Activated CD4-positive, alpha-beta memory T cell treated with anti-CD3 and anti-CD28 coated beads, Interleukin-2, amount 10 ng/mL, durations not matched to agents 7 days and 5 days (primary cell): ENCODE measurements at regions not wholly inside any gene's neighbourhood (a gene's known extent, or its start where the extent isn't known, plus 50 kb on each side); places are given as distances from the start of the nearest gene placed in this dataset.

Experiments
- CTCF ChIA-PET: fragments of 350-600 bp; sonication (Branson Sonifier 250); formaldehyde crosslinking; loops from one replicate; lab custom pipeline; 2021; ENCODE audit warnings: antibody characterized with exemption, inconsistent platforms; lab: Charles Lee
- POLR2A ChIA-PET: fragments of 350-600 bp; sonication (Branson Sonifier 250); formaldehyde crosslinking; loops from one replicate; lab custom pipeline; 2021; ENCODE audit warnings: antibody characterized with exemption; lab: Charles Lee
- DNase-seq: peaks from one replicate; pipeline ENCODE4 v3.0.0-alpha.2; 2020
- H3K27ac Mint-ChIP-seq: one replicate; pipeline ENCODE4 v1.8.0; 2021; ENCODE audit warnings: mild to moderate bottlenecking, mixed read lengths
- H3K27me3 Mint-ChIP-seq: one replicate; pipeline ENCODE4 v1.8.0; 2021; ENCODE audit warnings: mixed read lengths
- H3K36me3 Mint-ChIP-seq: one replicate; pipeline ENCODE4 v1.8.0; 2021; ENCODE audit warnings: low read depth, mixed read lengths
- H3K4me1 Mint-ChIP-seq: one replicate; pipeline ENCODE4 v1.8.0; 2021; ENCODE audit warnings: mixed read lengths
- H3K4me3 Mint-ChIP-seq: one replicate; pipeline ENCODE4 v1.8.0; 2021; ENCODE audit warnings: mild to moderate bottlenecking, mixed read lengths
- H3K9me3 Mint-ChIP-seq: one replicate; pipeline ENCODE4 v1.8.0; 2021; ENCODE audit warnings: mixed read lengths

DNA sequence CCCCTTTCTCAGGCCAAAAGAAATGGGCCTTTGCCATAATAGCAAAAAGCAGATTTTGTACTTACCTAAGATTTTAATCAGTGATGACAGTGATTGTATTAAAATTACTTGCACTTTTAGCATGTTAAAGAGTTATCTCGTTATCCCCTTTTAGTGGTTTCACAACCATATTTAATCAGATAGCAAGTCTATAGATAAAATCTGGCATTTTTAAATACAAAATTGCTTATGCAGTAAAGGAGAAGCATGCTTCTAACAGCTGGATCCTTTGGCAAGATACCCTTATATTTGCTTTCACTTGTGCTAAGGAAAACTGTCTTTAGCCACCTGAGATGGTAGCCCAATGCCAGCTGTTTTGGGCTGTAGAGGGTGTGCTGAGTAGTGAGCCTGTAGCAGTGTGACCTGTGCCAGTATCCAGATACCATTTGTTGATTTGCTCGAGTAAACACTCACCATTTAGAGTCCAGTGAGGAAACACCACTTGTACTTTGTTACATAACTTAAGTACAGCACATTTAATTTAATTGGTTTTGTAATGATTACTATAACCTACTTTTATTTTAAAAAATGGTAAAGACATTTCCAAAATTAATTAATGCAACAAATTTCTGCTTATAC lies 314.4 kb upstream of the ZP4 start:
- no peaks in the 10 kb centered on the region for H3K4me1 Mint-ChIP-seq
- ChIA-PET CTCF (no interaction called here), POLR2A (no interaction called here)
- H3K27ac Mint-ChIP-seq = no peak overlapping the region
- no peaks in the 10 kb centered on the region for H3K27me3 Mint-ChIP-seq
- no peak overlapping the region for H3K4me3 Mint-ChIP-seq
- no peak for DNase-seq
- H3K36me3 Mint-ChIP-seq = no peaks in the 10 kb centered on the region
- H3K9me3 Mint-ChIP-seq = peaks cover 5% of the 10 kb centered on the region

DNA sequence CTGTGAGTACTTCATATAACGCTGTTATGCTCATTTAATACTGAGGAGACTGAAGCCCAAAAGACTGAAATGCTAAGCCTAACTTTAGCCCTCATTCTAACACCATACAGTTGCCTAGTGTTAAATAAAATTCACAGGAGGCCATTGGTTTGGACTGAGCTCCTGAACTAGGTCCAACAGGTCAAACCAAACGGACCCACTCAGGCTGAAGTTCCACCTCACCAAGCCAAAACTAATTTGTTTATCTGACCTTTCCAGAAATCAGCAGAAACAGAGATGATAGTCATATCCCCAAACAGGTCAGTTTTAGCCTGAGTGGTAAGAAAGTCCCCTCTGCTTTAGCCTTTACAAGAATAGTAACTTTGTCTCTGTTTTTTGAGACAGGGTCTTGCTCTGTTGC lies 311.3 kb upstream of the ZP4 start:
- CTCF ChIA-PET = no interaction called here
- POLR2A ChIA-PET = no interaction called here
- no peaks in the 10 kb centered on the region for H3K4me1 Mint-ChIP-seq
- no peak overlapping the region for H3K4me3 Mint-ChIP-seq
- no peaks in the 10 kb centered on the region for H3K36me3 Mint-ChIP-seq
- H3K27me3 Mint-ChIP-seq = no peaks in the 10 kb centered on the region
- no peak for DNase-seq
- H3K27ac Mint-ChIP-seq = no peak overlapping the region
- H3K9me3 Mint-ChIP-seq = peaks cover 5% of the 10 kb centered on the region

DNA sequence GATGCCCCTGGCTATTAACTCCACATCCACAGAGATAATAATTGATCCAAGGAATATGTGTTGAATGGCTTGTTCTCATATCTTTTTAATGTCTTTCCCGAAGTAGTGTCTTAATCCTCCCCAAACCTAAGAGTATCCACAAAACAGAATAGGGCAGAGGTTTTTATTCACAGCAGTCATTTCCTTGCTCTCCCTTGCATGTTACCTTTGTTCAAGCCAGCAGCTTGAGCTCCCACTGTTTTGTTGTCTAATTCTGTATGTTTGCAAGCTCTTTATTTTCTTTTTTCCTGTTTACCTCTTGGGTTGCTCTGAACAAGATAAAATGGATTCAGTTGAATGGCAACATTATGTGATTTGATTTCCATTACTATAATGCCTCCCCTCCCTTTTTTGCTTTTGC lies 308.6 kb upstream of the ZP4 start:
- peaks cover 7% of the 10 kb centered on the region for H3K9me3 Mint-ChIP-seq
- CTCF ChIA-PET = no interaction called here

DNA sequence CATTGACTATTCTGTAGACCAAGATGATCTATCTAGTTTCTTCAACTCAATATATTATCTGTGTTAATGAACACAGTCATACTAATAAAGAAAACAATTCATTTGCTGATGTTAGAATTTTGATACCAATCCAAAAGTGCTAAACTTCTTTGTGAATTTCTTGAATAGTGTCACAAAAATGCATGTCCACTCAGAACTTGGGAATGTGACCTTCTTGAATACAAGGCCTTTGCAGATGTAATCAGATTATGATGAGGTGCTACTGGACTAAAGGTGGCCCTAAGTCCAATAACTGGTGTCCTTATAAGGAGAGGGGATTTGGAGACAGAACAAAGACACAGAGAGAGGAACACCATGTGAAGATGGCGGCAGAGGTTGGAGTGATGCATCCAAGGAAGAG lies 305.8 kb upstream of the ZP4 start:
- no peak overlapping the region for H3K27ac Mint-ChIP-seq
- H3K4me1 Mint-ChIP-seq = no peaks in the 10 kb centered on the region
- no peak overlapping the region for H3K4me3 Mint-ChIP-seq
- CTCF ChIA-PET = no interaction called here
- no peak for DNase-seq
- H3K27me3 Mint-ChIP-seq = no peaks in the 10 kb centered on the region
- peaks cover 8% of the 10 kb centered on the region for H3K9me3 Mint-ChIP-seq
- POLR2A ChIA-PET = no interaction called here
- no peaks in the 10 kb centered on the region for H3K36me3 Mint-ChIP-seq

More for the DNA sequence above, 308.6 kb upstream of the ZP4 start:
- no peak for DNase-seq
- H3K27me3 Mint-ChIP-seq = no peaks in the 10 kb centered on the region
- no peak overlapping the region for H3K27ac Mint-ChIP-seq
- POLR2A ChIA-PET = no interaction called here
- no peaks in the 10 kb centered on the region for H3K4me1 Mint-ChIP-seq
- no peaks in the 10 kb centered on the region for H3K36me3 Mint-ChIP-seq
- H3K4me3 Mint-ChIP-seq = no peak overlapping the region

DNA sequence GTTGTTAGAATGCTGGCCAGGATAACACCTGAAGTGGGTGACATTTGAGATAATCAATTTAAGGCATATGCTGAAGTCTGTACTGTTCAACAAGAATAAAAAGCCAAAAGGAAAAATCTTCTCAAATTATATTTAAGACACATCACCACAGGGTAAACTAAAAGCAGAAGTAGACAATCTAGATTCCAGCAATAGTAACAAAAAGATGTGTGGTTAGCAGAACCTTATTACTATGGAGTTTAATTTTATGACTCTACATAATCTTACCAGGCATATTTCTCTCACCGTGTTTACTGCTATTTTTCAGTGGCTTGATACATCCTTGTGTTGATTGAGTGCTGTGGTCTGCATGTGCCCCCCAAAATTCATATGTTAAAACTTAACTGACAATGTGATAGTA lies 300.4 kb upstream of the ZP4 start:
- Mint-ChIP-seq H3K4me3 (no peak overlapping the region), H3K9me3 (peaks cover 9% of the 10 kb centered on the region), H3K36me3 (no peaks in the 10 kb centered on the region), H3K27ac (no peak overlapping the region), H3K4me1 (no peaks in the 10 kb centered on the region), H3K27me3 (no peaks in the 10 kb centered on the region)
- CTCF ChIA-PET = no interaction called here
- POLR2A ChIA-PET = no interaction called here
- DNase-seq = no peak

DNA sequence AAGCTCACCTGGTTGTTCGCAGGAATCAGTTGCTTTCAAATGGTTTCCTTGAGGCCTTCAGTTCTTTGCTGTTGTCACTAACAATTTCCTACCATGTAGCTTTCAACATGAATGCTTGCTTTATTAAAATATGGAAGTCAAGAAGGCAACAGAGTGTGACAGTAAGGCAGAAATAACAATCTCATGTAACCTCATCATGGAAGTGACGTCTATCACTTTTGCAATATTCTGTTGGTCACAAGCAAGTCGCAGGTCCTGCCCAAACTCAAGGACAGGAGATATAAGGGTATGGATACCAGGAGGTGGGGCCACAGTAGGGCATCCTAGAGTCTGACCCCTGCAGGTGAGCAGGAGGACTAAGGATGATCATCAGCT lies 296.8 kb upstream of the ZP4 start:
- Mint-ChIP-seq H3K9me3 (peaks cover 14% of the 10 kb centered on the region), H3K36me3 (no peaks in the 10 kb centered on the region), H3K27ac (no peak overlapping the region), H3K4me3 (no peak overlapping the region), H3K27me3 (no peaks in the 10 kb centered on the region), H3K4me1 (no peaks in the 10 kb centered on the region)
- DNase-seq = no peak
- ChIA-PET POLR2A (no interaction called here), CTCF (no interaction called here)

DNA sequence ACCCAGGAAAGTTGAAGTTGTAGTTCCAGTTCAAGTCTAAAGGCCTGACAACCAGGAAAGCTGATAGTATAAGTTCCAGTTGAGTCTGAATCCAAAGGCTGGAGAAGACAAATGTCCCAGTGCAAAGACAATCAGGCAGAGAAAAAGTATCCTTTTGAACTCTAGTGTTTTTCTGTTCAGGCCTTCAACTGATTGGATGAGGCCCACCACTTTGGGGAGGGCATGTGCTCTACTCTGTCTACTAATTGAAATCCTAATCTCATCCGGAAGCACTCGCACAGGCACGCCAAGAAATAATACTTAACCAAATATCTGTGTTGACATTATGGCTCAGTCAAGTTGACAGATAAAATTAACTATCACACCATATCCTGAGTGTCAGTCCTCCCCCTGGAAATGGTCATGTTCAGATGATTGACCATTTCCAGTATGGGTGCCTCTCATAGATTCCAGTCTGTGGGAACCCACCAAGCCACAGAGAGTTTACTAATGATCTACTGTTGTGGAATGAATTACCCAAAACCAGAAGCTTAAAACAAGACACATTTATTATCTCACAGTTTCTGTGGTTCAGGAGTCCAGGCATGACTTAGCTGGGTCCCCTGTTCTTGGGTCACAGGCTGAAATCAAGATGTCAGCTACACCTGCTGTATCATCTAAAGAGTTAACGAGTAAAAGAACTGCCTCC lies 296.3 kb upstream of the ZP4 start:
- CTCF ChIA-PET = no interaction called here
- POLR2A ChIA-PET = no interaction called here
- H3K9me3 Mint-ChIP-seq = peaks cover 16% of the 10 kb centered on the region

DNA sequence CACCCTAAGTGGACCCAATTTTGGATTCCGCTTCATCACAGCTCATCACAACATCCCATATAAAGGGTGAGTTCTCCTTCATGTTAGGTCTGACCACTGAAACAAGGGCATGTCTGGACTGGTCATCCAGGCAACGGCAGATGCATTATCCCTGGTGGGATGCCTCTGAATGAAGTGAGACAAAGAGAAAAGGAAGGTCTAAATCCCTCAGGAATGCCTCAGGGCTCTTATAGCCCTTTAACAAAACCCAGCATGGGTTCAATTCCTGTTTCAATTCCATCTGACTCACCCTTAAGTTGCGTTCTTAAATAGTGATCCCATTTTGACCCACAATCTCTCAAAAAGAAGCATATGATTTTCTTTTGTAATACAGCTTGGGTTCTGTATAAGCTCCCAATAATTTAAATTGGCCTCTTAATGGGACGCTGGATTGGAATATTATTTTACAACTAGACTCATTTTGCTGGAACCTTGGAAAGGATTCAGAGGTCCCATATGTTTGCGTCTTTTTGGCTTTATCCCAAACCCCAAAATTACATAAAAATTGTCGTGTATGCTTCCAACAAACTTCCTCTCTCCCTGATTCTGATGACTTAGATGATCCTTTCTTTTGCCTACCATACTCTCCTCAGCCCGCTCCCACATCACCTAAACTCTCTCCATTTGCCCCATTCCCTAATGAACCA lies 287.4 kb upstream of the ZP4 start:
- peaks cover 15% of the 10 kb centered on the region for H3K9me3 Mint-ChIP-seq
- H3K27me3 Mint-ChIP-seq = no peaks in the 10 kb centered on the region
- H3K36me3 Mint-ChIP-seq = no peaks in the 10 kb centered on the region
- CTCF ChIA-PET = no interaction called here
- DNase-seq = no peak
- H3K27ac Mint-ChIP-seq = no peak overlapping the region
- no peaks in the 10 kb centered on the region for H3K4me1 Mint-ChIP-seq
- H3K4me3 Mint-ChIP-seq = no peak overlapping the region
- POLR2A ChIA-PET = no interaction called here

More for the DNA sequence above, 296.3 kb upstream of the ZP4 start:
- Mint-ChIP-seq H3K4me1 (no peaks in the 10 kb centered on the region), H3K36me3 (no peaks in the 10 kb centered on the region), H3K27me3 (no peaks in the 10 kb centered on the region), H3K27ac (no peak overlapping the region), H3K4me3 (no peak overlapping the region)
- DNase-seq = no peak

DNA sequence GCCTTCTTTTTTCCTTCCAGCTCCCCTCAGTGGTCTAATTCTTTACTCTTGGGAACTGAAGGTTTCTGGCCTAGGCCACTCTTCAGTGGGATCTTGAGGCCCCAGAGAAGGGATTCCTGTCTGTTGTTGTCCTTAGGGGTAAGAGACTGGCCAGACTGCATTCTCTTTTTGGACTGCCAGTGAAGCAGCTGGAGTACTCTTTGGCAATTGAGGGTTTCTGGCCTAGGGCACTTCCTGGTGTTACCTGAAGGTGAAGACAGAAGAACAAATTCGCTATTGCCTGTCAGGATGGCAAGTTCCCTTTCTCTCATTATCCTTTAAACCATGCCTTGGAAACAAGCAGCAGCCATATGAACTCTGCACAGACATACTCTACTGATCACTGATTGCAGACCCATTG lies 286.6 kb upstream of the ZP4 start:
- no peak overlapping the region for H3K27ac Mint-ChIP-seq
- no peaks in the 10 kb centered on the region for H3K27me3 Mint-ChIP-seq
- H3K4me3 Mint-ChIP-seq = no peak overlapping the region
- no peaks in the 10 kb centered on the region for H3K4me1 Mint-ChIP-seq
- no peak for DNase-seq
- no peaks in the 10 kb centered on the region for H3K36me3 Mint-ChIP-seq
- ChIA-PET CTCF (no interaction called here), POLR2A (no interaction called here)
- H3K9me3 Mint-ChIP-seq = peaks cover 12% of the 10 kb centered on the region

DNA sequence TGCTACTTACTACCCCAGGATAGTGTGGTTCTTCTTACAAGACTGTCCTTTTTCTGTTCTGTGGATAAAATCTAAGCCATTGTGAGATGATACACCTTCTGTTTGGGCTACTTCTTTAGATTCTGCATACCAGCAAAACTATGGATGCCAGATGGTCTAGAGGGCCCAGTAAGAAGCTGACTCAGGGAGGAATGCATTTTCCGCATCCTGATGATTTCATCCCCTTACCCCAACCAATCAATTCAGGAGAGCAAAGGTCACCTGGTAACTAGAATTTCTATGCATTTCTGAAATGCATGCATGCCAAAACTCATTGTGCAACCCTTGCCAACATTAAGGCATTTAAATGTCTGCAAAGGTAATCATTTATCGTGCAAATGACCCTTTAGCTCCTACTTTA lies 285.7 kb upstream of the ZP4 start:
- Mint-ChIP-seq H3K27ac (no peak overlapping the region), H3K9me3 (peaks cover 8% of the 10 kb centered on the region), H3K4me1 (no peaks in the 10 kb centered on the region), H3K36me3 (no peaks in the 10 kb centered on the region), H3K27me3 (no peaks in the 10 kb centered on the region), H3K4me3 (no peak overlapping the region)
- DNase-seq = no peak
- ChIA-PET POLR2A (no interaction called here), CTCF (no interaction called here)

DNA sequence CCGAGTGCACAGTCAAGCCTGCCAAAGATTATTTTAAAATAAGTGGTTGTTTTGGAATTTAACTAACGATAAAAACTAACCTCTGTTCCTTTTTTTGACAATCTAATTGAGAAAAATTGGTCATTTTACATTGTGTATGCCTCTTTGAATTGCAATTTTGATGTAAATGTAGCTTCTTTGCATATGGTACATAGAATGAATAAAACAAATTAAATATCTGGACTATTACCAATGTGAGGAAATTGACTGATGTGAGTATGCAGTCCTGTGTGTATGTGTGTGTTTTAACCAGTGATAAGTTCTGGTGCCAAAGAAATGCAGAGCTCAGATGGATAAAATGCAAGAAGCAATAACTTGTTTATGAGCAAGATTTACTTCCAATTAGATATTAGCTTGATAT lies 281.3 kb upstream of the ZP4 start:
- Mint-ChIP-seq H3K36me3 (no peaks in the 10 kb centered on the region), H3K4me1 (no peaks in the 10 kb centered on the region), H3K9me3 (peaks cover under 1% of the 10 kb centered on the region), H3K27me3 (no peaks in the 10 kb centered on the region), H3K4me3 (no peak overlapping the region), H3K27ac (no peak overlapping the region)
- ChIA-PET CTCF (no interaction called here), POLR2A (no interaction called here)
- no peak for DNase-seq

DNA sequence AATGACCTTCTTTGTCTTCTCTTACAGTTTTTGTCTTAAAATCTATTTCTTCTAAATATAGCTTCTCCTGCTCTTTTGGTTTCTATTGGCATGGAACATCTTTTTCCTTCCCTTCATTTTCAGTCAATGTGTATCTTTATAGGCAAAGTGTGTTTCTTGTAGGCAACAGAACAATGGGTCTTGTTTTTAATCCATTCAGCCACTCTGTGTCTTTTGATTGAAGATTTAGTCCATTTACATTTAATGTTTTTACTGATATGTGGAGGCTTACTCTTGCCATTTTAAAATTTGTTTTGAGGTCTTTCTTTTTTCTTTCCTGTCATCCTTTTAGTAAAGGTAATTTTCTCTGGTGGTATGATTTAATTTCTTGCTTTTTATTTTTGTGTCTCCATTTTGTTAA lies 271.2 kb upstream of the ZP4 start:
- CTCF ChIA-PET = interaction anchor here (1.0 kb wide), 1 partner anchor 9 kb away, joined by 3 read pairs; no protein-coding TSS in a partner anchor
- no peak overlapping the region for H3K27ac Mint-ChIP-seq
- H3K4me3 Mint-ChIP-seq = no peak overlapping the region
- POLR2A ChIA-PET = no interaction called here
- no peak for DNase-seq
- no peaks in the 10 kb centered on the region for H3K36me3 Mint-ChIP-seq
- H3K9me3 Mint-ChIP-seq = peaks cover 5% of the 10 kb centered on the region
- H3K4me1 Mint-ChIP-seq = no peaks in the 10 kb centered on the region
- no peaks in the 10 kb centered on the region for H3K27me3 Mint-ChIP-seq

DNA sequence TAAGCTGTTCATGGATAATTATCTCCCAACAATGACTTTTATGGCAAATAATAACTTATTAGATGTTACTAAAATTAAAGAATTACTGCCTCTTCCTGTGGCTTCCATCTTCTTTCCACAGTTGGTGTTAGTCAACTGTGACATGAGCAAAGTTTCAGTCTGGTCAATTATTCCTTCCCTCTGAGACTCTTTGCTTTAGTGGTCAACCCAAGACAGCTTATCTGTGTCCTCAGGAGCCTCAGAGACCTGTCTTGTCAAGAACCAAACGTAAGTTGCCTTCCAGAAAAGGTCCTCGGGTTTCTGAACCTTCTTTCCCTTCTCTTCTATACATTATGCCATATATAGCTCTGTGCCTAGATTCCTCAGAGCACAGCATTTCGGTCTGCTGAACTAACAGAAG lies 263.2 kb upstream of the ZP4 start:
- H3K9me3 Mint-ChIP-seq = no peaks in the 10 kb centered on the region
- H3K4me3 Mint-ChIP-seq = no peak overlapping the region
- no peak for DNase-seq
- ChIA-PET POLR2A (no interaction called here), CTCF (no interaction called here)
- no peaks in the 10 kb centered on the region for H3K4me1 Mint-ChIP-seq
- H3K36me3 Mint-ChIP-seq = no peaks in the 10 kb centered on the region
- H3K27ac Mint-ChIP-seq = no peak overlapping the region
- no peaks in the 10 kb centered on the region for H3K27me3 Mint-ChIP-seq

DNA sequence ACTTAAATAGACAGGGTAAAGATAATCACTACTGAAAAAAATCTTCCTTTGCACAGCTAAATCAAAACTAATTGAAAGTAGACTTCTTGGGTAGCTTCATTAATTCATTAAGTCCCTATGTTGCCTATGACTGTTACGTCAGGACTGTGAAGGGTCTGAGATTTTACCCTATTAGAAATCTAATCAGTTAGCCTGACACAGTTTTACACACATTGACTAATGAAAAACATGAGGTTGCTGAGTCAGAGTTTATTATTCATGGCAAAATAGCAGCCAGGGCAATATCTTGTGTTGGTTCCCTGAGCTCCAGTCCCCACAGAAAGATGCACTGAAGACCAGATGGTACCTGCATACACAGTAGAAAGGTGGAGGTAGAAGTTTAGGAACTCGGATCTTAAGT lies 262.5 kb upstream of the ZP4 start:
- DNase-seq = no peak
- ChIA-PET POLR2A (no interaction called here), CTCF (interaction anchor here (0.9 kb wide), 1 partner anchor 9 kb away, joined by 3 read pairs; no protein-coding TSS in a partner anchor)
- H3K4me3 Mint-ChIP-seq = no peak overlapping the region
- no peaks in the 10 kb centered on the region for H3K4me1 Mint-ChIP-seq
- no peaks in the 10 kb centered on the region for H3K9me3 Mint-ChIP-seq
- no peak overlapping the region for H3K27ac Mint-ChIP-seq
- H3K27me3 Mint-ChIP-seq = no peaks in the 10 kb centered on the region
- H3K36me3 Mint-ChIP-seq = no peaks in the 10 kb centered on the region
